IPS DF 6.9 (cell line): ENCODE measurements at regions not wholly inside any gene's neighbourhood (a gene's known extent, or its start where the extent isn't known, plus 50 kb on each side); places are given as distances from the start of the nearest gene placed in this dataset.
"Not testable (repeated sequence)": the region's sequence is repeated elsewhere in the genome, so short reads cannot be mapped to it uniquely, and the experiment has no call there.

Source experiments
- DNase-seq: peaks from one replicate; pipeline ENCODE4 v3.0.0-alpha.2; 2013; ENCODE audit warnings: low read depth, low spot score
- H3K27ac ChIP-seq: one replicate; pipeline ENCODE4 v1.5.1; 2013; ENCODE audit warnings: low read length, control low read depth
- H3K27me3 ChIP-seq: 2 replicates; pipeline ENCODE4 v1.6.1; 2013; ENCODE audit warnings: mild to moderate bottlenecking, low read length; ENCODE audit not compliant: control insufficient read depth, insufficient read depth
- H3K36me3 ChIP-seq: 2 replicates; pipeline ENCODE4 v1.6.1; 2013; ENCODE audit warnings: low read length; ENCODE audit not compliant: control insufficient read depth, insufficient read depth
- H3K4me1 ChIP-seq: 2 replicates; pipeline ENCODE4 v1.6.1; 2013; ENCODE audit warnings: low read length; ENCODE audit not compliant: control insufficient read depth, insufficient read depth
- H3K4me3 ChIP-seq: 2 replicates; pipeline ENCODE4 v1.5.1; 2013; ENCODE audit warnings: mild to moderate bottlenecking, low read length
- H3K9me3 ChIP-seq: 2 replicates; pipeline ENCODE4 v1.6.1; 2013; ENCODE audit warnings: low read length, inconsistent platforms; ENCODE audit not compliant: control insufficient read depth, insufficient read depth
- WGBS: extraction: QIAGEN DNeasy Blood & Tissue Kit; methylation state at CpG from one replicate; pipeline ENCODE4 v1.1.7; 2013; ENCODE audit warnings: mixed read lengths, missing lambda C conversion rate; ENCODE audit not compliant: insufficient read length, insufficient coverage; 5-methylcytosine and 5-hydroxymethylcytosine counted together

- H3K4me3 ChIP-seq, H3K27ac ChIP-seq, H3K36me3 ChIP-seq, H3K9me3 ChIP-seq, H3K4me1 ChIP-seq, DNase-seq, H3K27me3 ChIP-seq: not testable (repeated sequence)
- WGBS, result no CpG with 5 or more reads among the region's 3 CpGs
These were observed 68.2 kb upstream of the SKAP2 start for GRCh38 chr7:26932616-26933015.

- Histone ChIP-seq H3K27me3 (no peaks in the 10 kb centered on the region), H3K27ac (no peak overlapping the region), H3K36me3 (no peaks in the 10 kb centered on the region), H3K9me3 (no peaks in the 10 kb centered on the region), H3K4me3 (no peak overlapping the region), H3K4me1 (no peaks in the 10 kb centered on the region)
- no peak for DNase-seq
These were observed 66.5 kb upstream of the SKAP2 start for GRCh38 chr7:26930845-26931244.

DNA sequence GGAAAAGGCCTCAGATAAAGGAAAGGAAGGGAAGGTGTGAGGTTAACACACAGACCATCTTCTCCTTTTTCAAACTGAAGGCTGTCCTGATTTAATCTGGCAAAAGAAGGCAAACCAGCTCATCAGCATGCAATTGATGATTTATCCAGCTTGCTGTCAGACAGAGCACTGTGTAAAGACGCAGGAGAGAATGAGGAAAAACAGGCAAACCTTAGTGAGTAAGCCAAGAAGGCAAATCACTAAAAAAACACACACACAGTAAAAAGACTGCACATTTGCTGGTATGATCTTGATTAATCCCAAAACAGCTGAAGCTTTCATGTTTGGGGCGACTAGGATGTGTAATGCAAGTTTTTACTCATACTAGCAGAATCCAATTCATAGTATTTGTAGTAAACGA, 65.8 kb upstream of the SKAP2 start:
- H3K27ac ChIP-seq, result no peak overlapping the region
- no CpG with 5 or more reads among the region's 3 CpGs for WGBS
- H3K9me3 ChIP-seq, result no peaks in the 10 kb centered on the region
- no peak for DNase-seq
- H3K4me1 ChIP-seq, result no peaks in the 10 kb centered on the region
- no peaks in the 10 kb centered on the region for H3K27me3 ChIP-seq
- no peak overlapping the region for H3K4me3 ChIP-seq
- no peaks in the 10 kb centered on the region for H3K36me3 ChIP-seq

DNA sequence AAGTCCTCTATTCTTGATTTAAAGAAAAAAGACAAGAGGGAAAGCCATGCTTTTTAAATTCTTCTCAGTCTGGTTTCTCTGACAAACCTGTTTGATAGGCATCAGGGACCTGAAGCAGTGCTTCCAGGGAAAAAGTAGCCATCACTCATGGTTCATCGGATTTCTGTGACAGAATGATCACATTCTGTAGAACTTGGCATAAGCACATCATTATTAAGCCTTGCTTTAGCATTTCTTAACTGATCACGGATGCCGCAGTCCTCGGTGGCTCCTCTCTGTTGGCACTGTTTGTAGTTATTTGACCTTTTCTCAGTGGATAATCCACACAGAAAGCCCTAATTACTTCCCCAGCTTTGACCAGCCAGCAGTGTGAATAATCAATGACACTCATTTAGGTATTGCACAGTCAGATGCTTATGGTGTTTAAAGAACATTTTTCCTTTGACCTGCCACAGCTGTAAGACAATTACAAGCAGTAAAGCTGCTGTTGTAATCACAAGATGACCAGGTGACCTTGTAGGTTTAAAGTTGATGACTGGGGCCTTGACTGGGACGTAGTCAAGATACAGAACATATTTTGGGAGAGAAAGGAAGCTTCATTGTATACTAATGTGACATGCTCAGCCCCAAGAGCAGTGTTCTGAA, 64.4 kb upstream of the SKAP2 start:
- no CpG with 5 or more reads among the region's 5 CpGs for WGBS
- no peaks in the 10 kb centered on the region for H3K4me1 ChIP-seq

GRCh38 chr7:26925768-26926167, 61.4 kb upstream of the SKAP2 start:
- H3K4me1 ChIP-seq, result no peaks in the 10 kb centered on the region
- no peak overlapping the region for H3K27ac ChIP-seq
- H3K9me3 ChIP-seq, result no peaks in the 10 kb centered on the region
- no peaks in the 10 kb centered on the region for H3K27me3 ChIP-seq
- H3K4me3 ChIP-seq, result no peak overlapping the region
- H3K36me3 ChIP-seq, result no peaks in the 10 kb centered on the region
- WGBS, result no CpG with 5 or more reads among the region's 2 CpGs
- no peak for DNase-seq

More for the DNA sequence above, 64.4 kb upstream of the SKAP2 start:
- Histone ChIP-seq H3K4me3 (no peak overlapping the region), H3K36me3 (no peaks in the 10 kb centered on the region), H3K9me3 (no peaks in the 10 kb centered on the region), H3K27me3 (no peaks in the 10 kb centered on the region), H3K27ac (no peak overlapping the region)
- DNase-seq, result no peak

DNA sequence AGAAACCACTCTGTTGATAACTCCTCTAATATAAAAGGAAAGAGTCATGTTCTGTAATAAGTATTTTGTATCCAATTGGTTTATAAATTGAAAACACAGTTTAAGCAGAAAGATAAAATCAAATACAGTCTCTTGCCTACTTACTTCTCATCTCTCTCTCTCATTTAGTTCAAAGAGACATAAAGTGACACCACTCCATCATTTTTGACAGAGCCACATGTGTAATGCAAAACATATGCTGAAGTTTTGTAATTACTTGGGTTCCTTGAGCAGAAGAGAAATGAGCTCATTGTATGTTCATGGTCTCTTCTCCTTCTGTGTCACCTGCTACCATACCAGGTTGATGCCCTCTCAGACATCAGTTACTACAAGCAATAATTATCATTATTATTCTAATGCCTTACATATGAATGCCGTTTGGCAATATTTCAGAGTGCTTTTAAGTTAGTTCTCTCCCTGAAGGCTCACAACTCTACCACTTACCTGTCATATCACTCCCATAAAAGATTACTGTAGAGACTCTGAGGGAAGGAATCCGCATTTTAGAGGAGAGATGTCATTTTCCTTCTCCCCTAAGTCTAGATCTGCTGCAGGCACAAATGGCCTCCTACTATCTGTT, 59.9 kb upstream of the SKAP2 start:
- no peaks in the 10 kb centered on the region for H3K36me3 ChIP-seq
- H3K4me1 ChIP-seq, result no peaks in the 10 kb centered on the region
- no peaks in the 10 kb centered on the region for H3K9me3 ChIP-seq
- H3K27ac ChIP-seq, result no peak overlapping the region
- WGBS, result no CpG with 5 or more reads among the region's 2 CpGs
- H3K27me3 ChIP-seq, result no peaks in the 10 kb centered on the region
- H3K4me3 ChIP-seq, result no peak overlapping the region
- DNase-seq, result no peak

DNA sequence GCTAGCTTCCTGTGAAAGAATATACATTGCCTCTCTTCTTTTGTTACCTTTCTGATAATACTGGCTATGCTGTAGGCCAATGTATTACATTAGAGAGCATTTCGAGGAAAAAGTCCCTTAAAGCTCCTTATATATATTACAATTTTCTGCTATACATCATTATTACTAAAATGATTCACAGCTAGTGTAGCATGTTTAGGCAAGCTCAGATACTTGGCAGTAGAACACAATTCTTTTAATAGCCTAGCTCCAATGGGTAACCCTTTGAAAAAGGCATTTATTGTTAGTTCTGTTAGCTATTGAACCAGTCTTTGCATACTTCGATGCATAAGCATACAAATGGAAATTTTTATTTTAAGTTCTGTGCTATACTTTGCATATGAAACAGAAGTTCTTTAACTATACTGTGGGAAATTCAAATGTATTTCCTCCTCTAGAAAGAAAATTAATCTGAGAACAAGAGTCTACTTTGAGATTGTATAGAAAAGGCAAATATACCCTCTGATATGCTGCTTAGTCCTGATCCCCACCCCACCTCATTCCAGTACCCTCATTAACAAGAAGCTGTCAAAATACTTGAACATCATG, 55.6 kb upstream of the SKAP2 start:
- H3K4me1 ChIP-seq, result no peaks in the 10 kb centered on the region
- H3K4me3 ChIP-seq, result no peak overlapping the region
- no peak overlapping the region for H3K27ac ChIP-seq
- no CpG with 5 or more reads among the region's 2 CpGs for WGBS
- H3K27me3 ChIP-seq, result no peaks in the 10 kb centered on the region
- no peak for DNase-seq
- no peaks in the 10 kb centered on the region for H3K36me3 ChIP-seq
- H3K9me3 ChIP-seq, result no peaks in the 10 kb centered on the region

- H3K27me3 ChIP-seq, result no peaks in the 10 kb centered on the region
- DNase-seq, result no peak
- no peaks in the 10 kb centered on the region for H3K36me3 ChIP-seq
- H3K4me1 ChIP-seq, result no peaks in the 10 kb centered on the region
- H3K4me3 ChIP-seq, result no peak overlapping the region
- H3K9me3 ChIP-seq, result no peaks in the 10 kb centered on the region
- no peak overlapping the region for H3K27ac ChIP-seq
These were observed 53.9 kb upstream of the SKAP2 start for GRCh38 chr7:26918241-26918640.

DNA sequence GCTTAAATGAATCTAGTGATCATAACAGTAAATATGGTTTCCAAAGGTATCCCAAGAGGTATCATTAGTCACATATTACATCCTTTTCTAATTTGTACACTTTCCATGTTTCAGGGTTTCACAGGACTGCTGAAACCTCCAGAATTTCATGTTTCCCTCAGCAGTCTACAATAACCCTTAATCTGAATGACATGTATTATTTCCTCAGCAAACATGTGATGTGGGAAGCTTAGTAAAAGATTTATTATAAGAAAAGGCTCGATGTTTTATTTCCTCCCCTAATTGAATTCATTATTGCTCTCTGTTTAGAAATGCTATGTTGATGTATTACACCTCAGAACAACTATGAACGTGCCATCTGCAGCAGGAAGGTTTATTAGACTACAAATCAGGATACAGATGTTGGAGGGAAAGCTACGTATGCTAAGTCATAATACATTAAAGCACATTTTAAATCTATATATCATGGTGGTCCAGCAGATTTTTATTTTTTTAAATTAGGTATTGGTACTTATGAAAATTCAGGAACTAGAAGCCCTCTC, 52.5 kb upstream of the SKAP2 start:
- H3K9me3 ChIP-seq, result no peaks in the 10 kb centered on the region
- no peaks in the 10 kb centered on the region for H3K36me3 ChIP-seq
- no peak for DNase-seq
- H3K27me3 ChIP-seq, result no peaks in the 10 kb centered on the region
- no CpG with 5 or more reads among the region's 3 CpGs for WGBS
- H3K4me3 ChIP-seq, result no peak overlapping the region
- no peaks in the 10 kb centered on the region for H3K4me1 ChIP-seq
- H3K27ac ChIP-seq, result no peak overlapping the region

- H3K9me3 ChIP-seq, result no peaks in the 10 kb centered on the region
- H3K36me3 ChIP-seq, result no peaks in the 10 kb centered on the region
- H3K27me3 ChIP-seq, result no peaks in the 10 kb centered on the region
- H3K4me3 ChIP-seq, result no peak overlapping the region
- no peak overlapping the region for H3K27ac ChIP-seq
- no peaks in the 10 kb centered on the region for H3K4me1 ChIP-seq
- no peak for DNase-seq
These were observed 51.9 kb upstream of the SKAP2 start for GRCh38 chr7:26916336-26916735.
